ENCODE measurements at regions not wholly inside any gene's neighbourhood (a gene's known extent, or its start where the extent isn't known, plus 50 kb on each side); places are given as distances from the start of the nearest gene placed in this dataset.

- no peak overlapping the region for H3K4me3 ChIP-seq
- no peak for TF ChIP-seq POLR2AphosphoS5 (IDR thresholded peaks at IDR 0.05)
- no peak for TF ChIP-seq EP300 (IDR thresholded peaks at IDR 0.05)
- no peak for TF ChIP-seq POLR2A (IDR thresholded peaks at IDR 0.05)
- TF ChIP-seq CTCF (IDR thresholded peaks at IDR 0.05) = no peak
- H3K9me3 ChIP-seq = no peaks in the 10 kb centered on the region
- no peaks in the 10 kb centered on the region for H3K36me3 ChIP-seq
- 35 to 37% methylated on average over 2 to 4 of the region's 5 CpGs for WGBS, 2 donors (ENCODE audit: low coverage in 1 of 2)
- ATAC-seq = no peak
- no peak overlapping the region for H3K27ac ChIP-seq
- H3K4me1 ChIP-seq = no peaks in the 10 kb centered on the region
- H3K27me3 ChIP-seq = peaks cover 25% of the 10 kb centered on the region
These were observed 70.0 kb upstream of the IGLL5 start for GRCh38 chr22:22817468-22818201.

- TF ChIP-seq POLR2AphosphoS5 (IDR thresholded peaks at IDR 0.05) (no peak), POLR2A (IDR thresholded peaks at IDR 0.05) (no peak), EP300 (IDR thresholded peaks at IDR 0.05) (no peak), CTCF (IDR thresholded peaks at IDR 0.05) (no peak)
- no peak for ATAC-seq
- H3K36me3 ChIP-seq = no peaks in the 10 kb centered on the region
- H3K27me3 ChIP-seq = peaks cover 30% of the 10 kb centered on the region
- H3K9me3 ChIP-seq = no peaks in the 10 kb centered on the region
- no peak overlapping the region for H3K27ac ChIP-seq
- no peaks in the 10 kb centered on the region for H3K4me1 ChIP-seq
- 89 to 100% methylated on average over 1 to 3 of the region's 3 CpGs for WGBS, 2 donors (ENCODE audit: low coverage in 1 of 2)
- no peak overlapping the region for H3K4me3 ChIP-seq
These were observed 69.4 kb upstream of the IGLL5 start for GRCh38 chr22:22818202-22818538.

- no peaks in the 10 kb centered on the region for H3K4me1 ChIP-seq
- peaks cover 0 to under 1% (median 0%) of the 10 kb centered on the region in 3 donors for H3K9me3 ChIP-seq
- no peak for ATAC-seq
- no peak for TF ChIP-seq POLR2AphosphoS5 (IDR thresholded peaks at IDR 0.05)
- peaks cover 38% of the 10 kb centered on the region for H3K27me3 ChIP-seq
- H3K27ac ChIP-seq = no peak overlapping the region
- no peaks in the 10 kb centered on the region for H3K36me3 ChIP-seq
- 86 to 90% methylated on average over 2 of the region's 12 CpGs for WGBS, 2 donors (ENCODE audit: low coverage in 1 of 2)
- H3K4me3 ChIP-seq = no peak overlapping the region
These were observed 68.5 kb upstream of the IGLL5 start for GRCh38 chr22:22818861-22819855.

- Histone ChIP-seq H3K4me3 (no peak overlapping the region), H3K9me3 (peaks cover 0 to 7% (median 0%) of the 10 kb centered on the region in 3 donors), H3K27ac (no peak overlapping the region), H3K27me3 (peaks cover 38% of the 10 kb centered on the region), H3K36me3 (no peaks in the 10 kb centered on the region), H3K4me1 (no peaks in the 10 kb centered on the region)
- TF ChIP-seq CTCF (IDR thresholded peaks at IDR 0.05) (no peak), POLR2AphosphoS5 (IDR thresholded peaks at IDR 0.05) (no peak), EP300 (IDR thresholded peaks at IDR 0.05) (no peak), POLR2A (IDR thresholded peaks at IDR 0.05) (no peak)
- 100% methylated on average over 3 of the region's 3 CpGs; no CpG with 5 or more reads in 1 of the 2 donors for WGBS, 2 donors (ENCODE audit: low coverage in 1 of 2)
- ATAC-seq = no peak
These were observed 67.5 kb upstream of the IGLL5 start for GRCh38 chr22:22820076-22820475.

- no peak overlapping the region for H3K27ac ChIP-seq
- H3K36me3 ChIP-seq = no peaks in the 10 kb centered on the region
- H3K27me3 ChIP-seq = peaks cover 38% of the 10 kb centered on the region
- H3K4me1 ChIP-seq = no peaks in the 10 kb centered on the region
- TF ChIP-seq POLR2A (IDR thresholded peaks at IDR 0.05) = no peak
- no peak for TF ChIP-seq EP300 (IDR thresholded peaks at IDR 0.05)
- no peak for TF ChIP-seq CTCF (IDR thresholded peaks at IDR 0.05)
- TF ChIP-seq POLR2AphosphoS5 (IDR thresholded peaks at IDR 0.05) = no peak
- peaks cover 0 to 7% (median 0%) of the 10 kb centered on the region in 3 donors for H3K9me3 ChIP-seq
- 73% methylated on average over 2 of the region's 2 CpGs; no CpG with 5 or more reads in 1 of the 2 donors for WGBS, 2 donors (ENCODE audit: low coverage in 1 of 2)
- no peak for ATAC-seq
- no peak overlapping the region for H3K4me3 ChIP-seq
These were observed 67.0 kb upstream of the IGLL5 start for GRCh38 chr22:22820626-22821025.

All from gastroesophageal sphincter (tissue), 4 donors.